WTC11 (cell line): ENCODE measurements at regions not wholly inside any gene's neighbourhood (a gene's known extent, or its start where the extent isn't known, plus 50 kb on each side); places are given as distances from the start of the nearest gene placed in this dataset.

Source experiments
- CREM ChIP-seq: sonication (generic); formaldehyde crosslinking; IDR thresholded peaks from 2 replicates; pipeline ENCODE4 v1.8.1; 2022; ENCODE audit warnings: mild to moderate bottlenecking, missing genetic modification reagents, moderate library complexity
- CTCF ChIP-seq: fragments of 200-600 bp; IDR thresholded peaks from 2 replicates; pipeline ENCODE4 v1.8.0; 2022; ENCODE audit warnings: antibody characterized with exemption
- GABPB1 ChIP-seq: sonication (generic); formaldehyde crosslinking; IDR thresholded peaks from 2 replicates; pipeline ENCODE4 v1.8.1; 2023; ENCODE audit warnings: mild to moderate bottlenecking, missing genetic modification reagents
- IRF1 ChIP-seq: sonication (generic); formaldehyde crosslinking; IDR thresholded peaks from 2 replicates; pipeline ENCODE4 v1.8.0; 2023; ENCODE audit warnings: missing genetic modification reagents
- MAX ChIP-seq: sonication (generic); formaldehyde crosslinking; IDR thresholded peaks from 2 replicates; pipeline ENCODE4 v1.8.0; 2022; ENCODE audit warnings: mild to moderate bottlenecking, missing genetic modification reagents
- NFE2L1 ChIP-seq: sonication (generic); formaldehyde crosslinking; IDR thresholded peaks from 2 replicates; pipeline ENCODE4 v1.8.1; 2023; ENCODE audit warnings: missing genetic modification reagents
- SP1 ChIP-seq: sonication (generic); formaldehyde crosslinking; conservative IDR thresholded peaks from 2 replicates; pipeline ENCODE4 v1.8.1; 2022; ENCODE audit warnings: missing genetic modification reagents
- STAT6 ChIP-seq: sonication (generic); formaldehyde crosslinking; conservative IDR thresholded peaks from 2 replicates; pipeline ENCODE4 v1.8.1; 2023; ENCODE audit warnings: mild to moderate bottlenecking, low read depth, missing genetic modification reagents, moderate library complexity
- ZBTB43 ChIP-seq: sonication (generic); formaldehyde crosslinking; IDR thresholded peaks from 2 replicates; pipeline ENCODE4 v1.8.1; 2023; ENCODE audit warnings: mild to moderate bottlenecking, missing genetic modification reagents

GRCh38 chr10:36583690-36584089, 541.7 kb upstream of the ANKRD30A start:
- TF ChIP-seq MAX (CRISPR knock-in tag) (no peak), GABPB1 (CRISPR knock-in tag) (no peak), ZBTB43 (CRISPR knock-in tag) (no peak), STAT6 (CRISPR knock-in tag) (no peak), NFE2L1 (CRISPR knock-in tag) (no peak), CTCF (no peak), CREM (CRISPR knock-in tag) (no peak), IRF1 (CRISPR knock-in tag) (no peak), SP1 (CRISPR knock-in tag) (no peak)
